Mammary epithelial cell (primary cell): ENCODE measurements at regions not wholly inside any gene's neighbourhood (a gene's known extent, or its start where the extent isn't known, plus 50 kb on each side); places are given as distances from the start of the nearest gene placed in this dataset.

Experiments used
- CTCF ChIP-seq, 2 donors: IDR thresholded peaks in 1 of 2; conservative IDR thresholded peaks in 1 of 2; 2 replicates each; pipeline ENCODE4 v1.5.1; 2011 to 2012; ENCODE audit warnings: inconsistent platforms in 2 of 2, low read length in 2 of 2, mild to moderate bottlenecking in 2 of 2, control low read depth in 1 of 2, low read depth in 1 of 2; ENCODE audit not compliant: insufficient read depth in 1 of 2; ENCODE audit errors: extremely low read depth in 1 of 2
- EZH2 ChIP-seq: IDR thresholded peaks from 2 replicates; pipeline ENCODE4 v1.6.1; 2012; ENCODE audit warnings: low read length, inconsistent platforms, borderline replicate concordance

DNA sequence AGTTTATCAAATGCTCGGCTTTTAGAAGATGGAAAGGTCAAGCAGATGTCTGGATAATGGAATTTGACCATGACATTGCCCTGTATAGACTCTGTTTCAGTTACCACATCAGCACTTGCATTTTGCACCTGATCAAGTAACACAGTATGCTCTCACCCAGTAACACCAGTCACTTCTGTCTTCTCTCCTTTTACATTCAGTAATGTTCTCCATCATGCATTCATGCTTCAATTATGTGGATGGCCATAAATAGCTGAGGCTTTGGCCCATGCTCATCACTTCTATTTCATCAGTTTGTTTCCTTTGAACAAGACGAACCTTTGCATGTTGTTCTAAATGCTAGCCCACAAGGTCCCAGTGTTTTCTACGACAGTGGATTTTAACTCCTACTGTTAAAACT is 322.9 kb upstream of the ACVR2A start:
- no peak for TF ChIP-seq CTCF (conservative IDR thresholded peaks at IDR 0.05 in 1 of 2, IDR thresholded peaks at IDR 0.05 in 1 of 2; ENCODE audit: extremely low read depth in 1 of 2, insufficient read depth in 1 of 2, low read depth in 1 of 2, low read length in 2 of 2)
- TF ChIP-seq EZH2 = no peak
